IMR-90 (cell line): ENCODE measurements at regions not wholly inside any gene's neighbourhood (a gene's known extent, or its start where the extent isn't known, plus 50 kb on each side); places are given as distances from the start of the nearest gene placed in this dataset.

Experiments used
- ATAC-seq: fragments of 200-7000 bp; cut with Tn5 transposase; 2 replicates; pipeline ENCODE4 v1.9.1; 2020; ENCODE audit warnings: low read depth, mild to moderate bottlenecking, moderate library complexity
- BruUV-seq: library from RNA; stranded (reverse); fragments of 400-500 nt; replicated peaks from 2 replicates; lab custom pipeline; 2021; lab: Mats Ljungman, UMichigan
- CTCF ChIA-PET: fragments of 300-600 bp; formaldehyde crosslinking; extraction: SDS; loops from one replicate; lab custom pipeline; 2021; ENCODE audit warnings: antibody characterized with exemption; lab: Yijun Ruan, JAX
- POLR2A ChIA-PET: fragments of 300-600 bp; sonication (Branson Sonifier 250); formaldehyde crosslinking; loops from one replicate; lab custom pipeline; 2022; ENCODE audit warnings: antibody characterized with exemption; ENCODE audit not compliant: unreplicated experiment; lab: Charles Lee
- DNase-seq: peaks from one replicate; pipeline ENCODE4 v3.0.0; 2013
- H2AFZ ChIP-seq: replicated peaks from 2 replicates; pipeline ENCODE3; 2013; ENCODE audit warnings: low read length, mild to moderate bottlenecking; ENCODE audit not compliant: poor library complexity
- H2AK5ac ChIP-seq: 2 replicates; pipeline ENCODE4 v1.6.1; 2013; ENCODE audit warnings: low read depth, low read length, inconsistent platforms
- H2AK9ac ChIP-seq: replicated peaks from 2 replicates; pipeline ENCODE3; 2013; ENCODE audit warnings: mild to moderate bottlenecking, low read depth, low read length, moderate library complexity; ENCODE audit not compliant: poor library complexity
- H2BK120ac ChIP-seq: 2 replicates; pipeline ENCODE4 v1.6.1; 2013; ENCODE audit warnings: low read depth, low read length, inconsistent platforms
- H2BK15ac ChIP-seq: 3 replicates; pipeline ENCODE4 v1.6.1; 2013; ENCODE audit warnings: low read depth, low read length, inconsistent platforms
- H2BK20ac ChIP-seq: 2 replicates; pipeline ENCODE4 v1.6.1; 2013; ENCODE audit warnings: low read depth, mild to moderate bottlenecking, inconsistent platforms, low read length, moderate library complexity
- H2BK5ac ChIP-seq: 2 replicates; pipeline ENCODE4 v1.6.1; 2013; ENCODE audit warnings: mild to moderate bottlenecking, low read depth, low read length, inconsistent platforms; ENCODE audit not compliant: poor library complexity, severe bottlenecking
- H3K14ac ChIP-seq: replicated peaks from 2 replicates; pipeline ENCODE4 v1.6.1; 2013; ENCODE audit warnings: low read depth, low read length, inconsistent platforms
- H3K18ac ChIP-seq: 2 replicates; pipeline ENCODE4 v1.6.1; 2013; ENCODE audit warnings: low read depth, low read length, control low read depth
- H3K23ac ChIP-seq: 2 replicates; pipeline ENCODE4 v1.6.1; 2013; ENCODE audit warnings: low read depth, low read length, inconsistent platforms
- H3K27ac ChIP-seq: 2 replicates; pipeline ENCODE4 v1.5.1; 2013; ENCODE audit warnings: mild to moderate bottlenecking, control low read depth, low read length; ENCODE audit not compliant: insufficient read depth
- H3K27me3 ChIP-seq: 2 replicates; pipeline ENCODE4 v1.6.1; 2013; ENCODE audit warnings: low read length; ENCODE audit not compliant: control insufficient read depth, insufficient read depth
- H3K36me3 ChIP-seq: 2 replicates; pipeline ENCODE4 v1.6.1; 2013; ENCODE audit warnings: low read length, mixed read lengths; ENCODE audit not compliant: control insufficient read depth, insufficient read depth
- H3K4ac ChIP-seq: 2 replicates; pipeline ENCODE4 v1.6.1; 2013; ENCODE audit warnings: low read depth, low read length, inconsistent platforms
- H3K4me1 ChIP-seq: 2 replicates; pipeline ENCODE4 v1.6.1; 2013; ENCODE audit warnings: low read length, mixed read lengths; ENCODE audit not compliant: control insufficient read depth, insufficient read depth
- H3K4me2 ChIP-seq: 2 replicates; pipeline ENCODE4 v1.6.1; 2013; ENCODE audit warnings: low read depth, mild to moderate bottlenecking, control low read depth, low read length, moderate library complexity
- H3K4me3 ChIP-seq: 2 replicates; pipeline ENCODE4 v1.5.1; 2013; ENCODE audit warnings: low read depth, mild to moderate bottlenecking, control low read depth, low read length, moderate library complexity; ENCODE audit not compliant: insufficient read depth
- H3K56ac ChIP-seq: 2 replicates; pipeline ENCODE4 v1.6.1; 2013; ENCODE audit warnings: low read length, inconsistent platforms; ENCODE audit not compliant: insufficient read depth; ENCODE audit errors: extremely low read depth
- H3K79me1 ChIP-seq, 2 experiments: 2 replicates each; pipeline ENCODE4 v1.6.1; 2013; ENCODE audit warnings: low read length in 2 of 2, inconsistent platforms in 1 of 2, low read depth in 1 of 2
- H3K9ac ChIP-seq: 2 replicates; pipeline ENCODE4 v1.6.1; 2013; ENCODE audit warnings: low read depth, low read length, control low read depth
- H3K9me1 ChIP-seq: 2 replicates; pipeline ENCODE4 v1.6.1; 2013; ENCODE audit warnings: low read length, inconsistent platforms; ENCODE audit not compliant: insufficient read depth
- H3K9me3 ChIP-seq: 2 replicates; pipeline ENCODE4 v1.6.1; 2013; ENCODE audit warnings: low read length; ENCODE audit not compliant: control insufficient read depth, insufficient read depth
- H4K20me1 ChIP-seq: 2 replicates; pipeline ENCODE4 v1.6.1; 2013; ENCODE audit warnings: low read length, inconsistent platforms; ENCODE audit not compliant: insufficient read depth
- H4K5ac ChIP-seq: 2 replicates; pipeline ENCODE4 v1.6.1; 2013; ENCODE audit warnings: mild to moderate bottlenecking, low read depth, low read length, control low read depth
- H4K8ac ChIP-seq, 2 experiments: 2 replicates each; pipeline ENCODE4 v1.6.1; 2013; ENCODE audit warnings: low read depth in 2 of 2, low read length in 2 of 2, control low read depth in 1 of 2, inconsistent platforms in 1 of 2
- H4K91ac ChIP-seq: 2 replicates; pipeline ENCODE4 v1.6.1; 2013; ENCODE audit warnings: low read depth, low read length, inconsistent platforms; ENCODE audit not compliant: insufficient read depth
- BHLHE40 ChIP-seq: fragments of 150-350 bp; IDR thresholded peaks from 2 replicates; pipeline ENCODE4 v1.6.1; 2016; ENCODE audit warnings: mild to moderate bottlenecking, low read depth, low read length
- CEBPB ChIP-seq: IDR thresholded peaks from 2 replicates; pipeline ENCODE4 v1.6.1; 2012; ENCODE audit warnings: low read depth, low read length, improper control_type of control experiment
- CHD1 ChIP-seq: IDR thresholded peaks from 2 replicates; pipeline ENCODE4 v1.6.1; 2012; ENCODE audit warnings: low read depth, low read length, improper control_type of control experiment
- CTCF ChIP-seq: conservative IDR thresholded peaks from 2 replicates; pipeline ENCODE4 v1.5.1; 2012; ENCODE audit warnings: mild to moderate bottlenecking, low read depth, low read length, improper control_type of control experiment
- ELK1 ChIP-seq: fragments of 150-350 bp; IDR thresholded peaks from 2 replicates; pipeline ENCODE4 v1.6.1; 2016; ENCODE audit warnings: low read depth, mild to moderate bottlenecking, low read length, moderate library complexity, borderline replicate concordance
- FOS ChIP-seq: fragments of 150-350 bp; IDR thresholded peaks from 2 replicates; pipeline ENCODE4 v1.6.1; 2016; ENCODE audit warnings: low read depth, low read length
- MAFK ChIP-seq: IDR thresholded peaks from 2 replicates; pipeline ENCODE4 v1.6.1; 2012; ENCODE audit warnings: low read depth, low read length, improper control_type of control experiment
- MAZ ChIP-seq: IDR thresholded peaks from 2 replicates; pipeline ENCODE4 v1.6.1; 2012; ENCODE audit warnings: low read depth, mild to moderate bottlenecking, low read length, improper control_type of control experiment, moderate library complexity, borderline replicate concordance
- MXI1 ChIP-seq: IDR thresholded peaks from 2 replicates; pipeline ENCODE4 v1.6.1; 2012; ENCODE audit warnings: low read depth, mild to moderate bottlenecking, low read length, moderate library complexity, borderline replicate concordance
- NFE2L2 ChIP-seq: fragments of 150-350 bp; IDR thresholded peaks from 2 replicates; pipeline ENCODE4 v1.6.1; 2016; ENCODE audit warnings: low read depth, mild to moderate bottlenecking, low read length
- POLR2A ChIP-seq: IDR thresholded peaks from 2 replicates; pipeline ENCODE4 v1.6.1; 2012; ENCODE audit warnings: mild to moderate bottlenecking, low read depth, low read length
- RAD21 ChIP-seq: IDR thresholded peaks from 2 replicates; pipeline ENCODE4 v1.6.1; 2012; ENCODE audit warnings: low read length, improper control_type of control experiment
- RCOR1 ChIP-seq: IDR thresholded peaks from 2 replicates; pipeline ENCODE4 v1.6.1; 2012; ENCODE audit warnings: mild to moderate bottlenecking, low read length, improper control_type of control experiment; ENCODE audit not compliant: insufficient replicate concordance
- RFX5 ChIP-seq: IDR thresholded peaks from 2 replicates; pipeline ENCODE4 v1.8.0; 2012; ENCODE audit warnings: low read depth, mild to moderate bottlenecking, low read length, moderate library complexity
- SMC3 ChIP-seq: fragments of 150-350 bp; IDR thresholded peaks from 2 replicates; pipeline ENCODE4 v1.6.1; 2016; ENCODE audit warnings: low read depth, mild to moderate bottlenecking, antibody characterized with exemption, low read length, moderate library complexity
- USF2 ChIP-seq: fragments of 150-350 bp; IDR thresholded peaks from 2 replicates; pipeline ENCODE4 v1.6.1; 2017; ENCODE audit warnings: mild to moderate bottlenecking, antibody characterized with exemption, low read length, low read depth
- WGBS, 2 experiments: methylation state at CpG; one replicate each; pipeline versions ENCODE4 v1.1.5 to v1.1.7; 2013; ENCODE audit warnings: missing lambda C conversion rate in 2 of 2; ENCODE audit not compliant: insufficient read length in 1 of 2; ENCODE audit errors: extremely low coverage in 2 of 2; 5-methylcytosine and 5-hydroxymethylcytosine counted together
- dilution Hi-C: fragments of 300-500 bp; cut with HindIII; formaldehyde crosslinking; loops from one replicate; pipeline ENCODE4 v1.14.3; 2018; ENCODE audit warnings: low sequenced_read_pairs; ENCODE audit not compliant: unreplicated experiment
- in situ Hi-C: fragments of 300-500 bp; cut with MboI; formaldehyde crosslinking; loops from 3 replicates; pipeline ENCODE4 v1.14.3; 2019; ENCODE audit warnings: low sequenced_read_pairs, inconsistent platforms, mixed read lengths
- intact Hi-C: fragments of 100-400 bp; cut with micrococcal nuclease; formaldehyde crosslinking; loops from 2 replicates; pipeline ENCODE4 v1.10.0; 2022

GRCh38 chr18:59060551-59060950 lies 79.1 kb upstream of the SEC11C start:
- intact Hi-C loops: no loop called here
- Histone ChIP-seq H4K20me1 (no peaks in the 10 kb centered on the region), H3K9ac (no peak overlapping the region), H3K27ac (no peak overlapping the region), H3K27me3 (no peaks in the 10 kb centered on the region; the same call in 1 of the 2 replicates), H2BK20ac (no peak overlapping the region), H3K4me2 (no peak overlapping the region), H3K79me1 (no peaks in the 10 kb centered on the region), H3K56ac (no peak overlapping the region), H2BK15ac (no peak overlapping the region), H3K4ac (no peak overlapping the region), H3K18ac (no peak overlapping the region), H3K9me1 (no peaks in the 10 kb centered on the region; the same call in 1 of the 2 replicates), H4K8ac (no peak overlapping the region), H3K14ac (no peak overlapping the region), H2BK120ac (no peak overlapping the region), H2BK5ac (no peak overlapping the region), H3K23ac (0 out of 2 replicates have a peak overlapping the region, but pooled peaks have one; percentile 50), H3K4me3 (no peak overlapping the region), H3K9me3 (no peaks in the 10 kb centered on the region), H4K5ac (no peak overlapping the region), H2AFZ (no peak overlapping the region), H4K91ac (no peak overlapping the region), H2AK9ac (no peak overlapping the region), H2AK5ac (no peak overlapping the region), H3K36me3 (no peaks in the 10 kb centered on the region), H3K4me1 (no peaks in the 10 kb centered on the region)
- TF ChIP-seq SMC3 (no peak), MXI1 (no peak), MAFK (no peak), NFE2L2 (no peak), RCOR1 (no peak), USF2 (no peak), CTCF (no peak), CHD1 (no peak), MAZ (no peak), ELK1 (no peak), CEBPB (no peak), FOS (no peak), RAD21 (no peak), BHLHE40 (no peak), POLR2A (no peak), RFX5 (no peak)
- no TSS peak for BruUV-seq
- dilution Hi-C loops: loop anchor here (25.0 kb wide), 1 partner anchor 273 kb away; no protein-coding TSS in a partner anchor
- DNase-seq: no peak
- in situ Hi-C loops: loop anchor here (10.0 kb wide), 1 partner anchor 536 kb away; no protein-coding TSS in a partner anchor
- POLR2A ChIA-PET: no interaction called here
- CTCF ChIA-PET: no interaction called here
- WGBS, 2 experiments: 64% methylated on average over 2 of the region's 3 CpGs; no CpG with 5 or more reads in 1 of the 2 experiments
- ATAC-seq: no peak
